ENCODE measurements at regions not wholly inside any gene's neighbourhood (a gene's known extent, or its start where the extent isn't known, plus 50 kb on each side); places are given as distances from the start of the nearest gene placed in this dataset.

GRCh38 chr12:28879379-28879778 is 269.7 kb upstream of the FAR2 start:
- H3K36me3 ChIP-seq (ENCODE audit: control insufficient read depth, insufficient read depth, low read length), result no peaks in the 10 kb centered on the region
- H3K27me3 ChIP-seq (ENCODE audit: control insufficient read depth, insufficient read depth, low read length), result no peaks in the 10 kb centered on the region
- H3K9me3 ChIP-seq (ENCODE audit: control insufficient read depth, insufficient read depth, low read depth, low read length), result no peaks in the 10 kb centered on the region
- H3K4me1 ChIP-seq (ENCODE audit: control insufficient read depth, insufficient read depth, low read length), result no peaks in the 10 kb centered on the region
- no peak overlapping the region for H3K27ac ChIP-seq (ENCODE audit: low read depth, low read length)
- no peak overlapping the region for H3K4me3 ChIP-seq (ENCODE audit: low read depth, low read length)
- H3K9ac ChIP-seq (ENCODE audit: low read length), result no peak overlapping the region

- H3K27ac ChIP-seq (ENCODE audit: low read depth, low read length), result no peak overlapping the region
- no peaks in the 10 kb centered on the region for H3K27me3 ChIP-seq (ENCODE audit: control insufficient read depth, insufficient read depth, low read length)
- no peaks in the 10 kb centered on the region for H3K4me1 ChIP-seq (ENCODE audit: control insufficient read depth, insufficient read depth, low read length)
- no peaks in the 10 kb centered on the region for H3K9me3 ChIP-seq (ENCODE audit: control insufficient read depth, insufficient read depth, low read depth, low read length)
- H3K4me3 ChIP-seq (ENCODE audit: low read depth, low read length), result no peak overlapping the region
- no peaks in the 10 kb centered on the region for H3K36me3 ChIP-seq (ENCODE audit: control insufficient read depth, insufficient read depth, low read length)
- no peak overlapping the region for H3K9ac ChIP-seq (ENCODE audit: low read length)
Observed at GRCh38 chr12:28882444-28882843, 266.6 kb upstream of the FAR2 start.

GRCh38 chr12:28883406-28883997 is 265.6 kb upstream of the FAR2 start:
- no peaks in the 10 kb centered on the region for H3K36me3 ChIP-seq (ENCODE audit: control insufficient read depth, insufficient read depth, low read length)
- H3K9me3 ChIP-seq (ENCODE audit: control insufficient read depth, insufficient read depth, low read depth, low read length), result no peaks in the 10 kb centered on the region
- H3K4me3 ChIP-seq (ENCODE audit: low read depth, low read length), result no peak overlapping the region
- H3K27me3 ChIP-seq (ENCODE audit: control insufficient read depth, insufficient read depth, low read length), result no peaks in the 10 kb centered on the region
- H3K9ac ChIP-seq (ENCODE audit: low read length), result no peak overlapping the region
- H3K4me1 ChIP-seq (ENCODE audit: control insufficient read depth, insufficient read depth, low read length), result no peaks in the 10 kb centered on the region
- no peak overlapping the region for H3K27ac ChIP-seq (ENCODE audit: low read depth, low read length)

- Histone ChIP-seq H3K27ac (ENCODE audit: low read depth, low read length) (no peak overlapping the region), H3K36me3 (ENCODE audit: control insufficient read depth, insufficient read depth, low read length) (no peaks in the 10 kb centered on the region), H3K27me3 (ENCODE audit: control insufficient read depth, insufficient read depth, low read length) (no peaks in the 10 kb centered on the region), H3K4me1 (ENCODE audit: control insufficient read depth, insufficient read depth, low read length) (no peaks in the 10 kb centered on the region), H3K9me3 (ENCODE audit: control insufficient read depth, insufficient read depth, low read depth, low read length) (no peaks in the 10 kb centered on the region), H3K4me3 (ENCODE audit: low read depth, low read length) (no peak overlapping the region), H3K9ac (ENCODE audit: low read length) (no peak overlapping the region)
Observed at GRCh38 chr12:28884904-28885679, 264.0 kb upstream of the FAR2 start.

- Histone ChIP-seq H3K4me1 (ENCODE audit: control insufficient read depth, insufficient read depth, low read length) (no peaks in the 10 kb centered on the region), H3K27ac (ENCODE audit: low read depth, low read length) (no peak overlapping the region), H3K27me3 (ENCODE audit: control insufficient read depth, insufficient read depth, low read length) (no peaks in the 10 kb centered on the region), H3K9ac (ENCODE audit: low read length) (no peak overlapping the region), H3K36me3 (ENCODE audit: control insufficient read depth, insufficient read depth, low read length) (no peaks in the 10 kb centered on the region), H3K4me3 (ENCODE audit: low read depth, low read length) (no peak overlapping the region), H3K9me3 (ENCODE audit: control insufficient read depth, insufficient read depth, low read depth, low read length) (no peaks in the 10 kb centered on the region)
Observed at GRCh38 chr12:28885928-28886327, 263.1 kb upstream of the FAR2 start.

DNA sequence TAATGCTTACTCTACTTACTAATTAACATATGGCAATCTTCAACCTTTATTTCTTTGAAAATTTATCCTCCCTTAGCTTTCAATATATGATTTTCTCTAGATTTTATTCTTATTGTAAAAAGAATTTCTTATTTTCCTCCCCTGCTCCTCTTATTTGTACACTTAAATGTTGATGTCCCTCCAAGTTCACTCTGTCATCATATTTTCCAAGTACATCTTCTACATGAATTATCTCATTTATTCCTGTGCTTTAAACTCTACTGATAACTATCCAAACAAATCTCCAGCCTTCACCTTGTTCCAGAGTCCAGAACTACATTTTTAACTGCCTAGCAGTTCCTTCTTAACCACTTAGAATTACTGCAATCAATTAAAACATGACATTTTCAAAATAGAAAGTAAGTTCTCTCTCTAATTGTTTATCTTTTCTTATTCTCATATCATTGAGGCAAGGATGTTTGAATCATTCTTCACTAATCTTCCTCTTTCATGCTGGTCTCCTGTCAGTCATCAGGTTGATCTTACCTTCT is 261.6 kb upstream of the FAR2 start:
- Histone ChIP-seq H3K36me3 (ENCODE audit: control insufficient read depth, insufficient read depth, low read length) (no peaks in the 10 kb centered on the region), H3K9ac (ENCODE audit: low read length) (no peak overlapping the region), H3K9me3 (ENCODE audit: control insufficient read depth, insufficient read depth, low read depth, low read length) (no peaks in the 10 kb centered on the region), H3K27ac (ENCODE audit: low read depth, low read length) (no peak overlapping the region), H3K4me3 (ENCODE audit: low read depth, low read length) (no peak overlapping the region), H3K4me1 (ENCODE audit: control insufficient read depth, insufficient read depth, low read length) (no peaks in the 10 kb centered on the region), H3K27me3 (ENCODE audit: control insufficient read depth, insufficient read depth, low read length) (no peaks in the 10 kb centered on the region)

DNA sequence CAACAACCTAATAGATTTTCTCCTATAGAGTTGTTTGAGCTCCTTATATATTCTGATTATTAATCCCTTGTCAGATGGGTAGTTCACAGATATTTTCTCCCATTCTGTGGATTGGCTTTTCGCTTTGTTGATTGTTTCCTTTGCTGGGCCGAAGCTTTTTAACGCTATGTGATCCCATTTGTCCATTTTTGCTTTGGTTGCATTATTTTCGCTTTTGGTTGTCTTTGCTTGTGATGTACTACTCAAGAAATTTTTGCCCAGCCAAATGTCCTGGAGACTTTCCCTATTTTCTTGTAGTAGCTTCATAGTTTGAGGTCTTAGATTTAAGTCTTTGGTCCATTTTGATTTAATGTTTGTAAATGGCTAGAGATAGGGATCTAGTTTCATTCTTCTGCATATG is 258.4 kb upstream of the FAR2 start:
- no peaks in the 10 kb centered on the region for H3K36me3 ChIP-seq (ENCODE audit: control insufficient read depth, insufficient read depth, low read length)
- no peaks in the 10 kb centered on the region for H3K4me1 ChIP-seq (ENCODE audit: control insufficient read depth, insufficient read depth, low read length)
- H3K9me3 ChIP-seq (ENCODE audit: control insufficient read depth, insufficient read depth, low read depth, low read length), result no peaks in the 10 kb centered on the region
- H3K27me3 ChIP-seq (ENCODE audit: control insufficient read depth, insufficient read depth, low read length), result no peaks in the 10 kb centered on the region
- H3K9ac ChIP-seq (ENCODE audit: low read length), result no peak overlapping the region
- H3K4me3 ChIP-seq (ENCODE audit: low read depth, low read length), result no peak overlapping the region
- no peak overlapping the region for H3K27ac ChIP-seq (ENCODE audit: low read depth, low read length)

DNA sequence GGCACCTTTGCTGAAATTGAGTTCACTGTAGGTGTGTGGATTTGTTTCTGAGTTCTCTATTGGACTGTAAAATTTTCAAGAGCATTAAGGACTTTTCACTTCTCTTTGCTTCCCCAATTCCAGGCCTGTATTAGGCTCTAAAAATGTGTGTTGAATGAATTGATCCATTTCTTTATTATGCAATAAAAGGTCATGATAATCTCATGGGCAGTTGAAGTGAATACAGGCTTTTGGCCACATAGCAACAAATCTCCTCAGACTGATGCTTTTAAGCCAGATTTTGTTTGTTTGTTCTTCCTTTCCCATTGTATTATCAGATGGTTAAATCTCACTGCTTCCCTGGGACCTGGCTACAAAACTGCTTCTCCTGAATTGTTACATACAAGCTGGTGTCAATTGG is 258.0 kb upstream of the FAR2 start:
- Histone ChIP-seq H3K36me3 (ENCODE audit: control insufficient read depth, insufficient read depth, low read length) (no peaks in the 10 kb centered on the region), H3K9me3 (ENCODE audit: control insufficient read depth, insufficient read depth, low read depth, low read length) (no peaks in the 10 kb centered on the region), H3K27ac (ENCODE audit: low read depth, low read length) (no peak overlapping the region), H3K4me3 (ENCODE audit: low read depth, low read length) (no peak overlapping the region), H3K9ac (ENCODE audit: low read length) (no peak overlapping the region), H3K27me3 (ENCODE audit: control insufficient read depth, insufficient read depth, low read length) (no peaks in the 10 kb centered on the region), H3K4me1 (ENCODE audit: control insufficient read depth, insufficient read depth, low read length) (no peaks in the 10 kb centered on the region)

- Histone ChIP-seq H3K27me3 (ENCODE audit: control insufficient read depth, insufficient read depth, low read length) (no peaks in the 10 kb centered on the region), H3K9me3 (ENCODE audit: control insufficient read depth, insufficient read depth, low read depth, low read length) (no peaks in the 10 kb centered on the region), H3K4me1 (ENCODE audit: control insufficient read depth, insufficient read depth, low read length) (no peaks in the 10 kb centered on the region), H3K36me3 (ENCODE audit: control insufficient read depth, insufficient read depth, low read length) (no peaks in the 10 kb centered on the region), H3K4me3 (ENCODE audit: low read depth, low read length) (no peak overlapping the region), H3K9ac (ENCODE audit: low read length) (no peak overlapping the region), H3K27ac (ENCODE audit: low read depth, low read length) (no peak overlapping the region)
Observed at GRCh38 chr12:28893365-28893764, 255.7 kb upstream of the FAR2 start.

GRCh38 chr12:28893856-28894255 is 255.2 kb upstream of the FAR2 start:
- H3K9me3 ChIP-seq (ENCODE audit: control insufficient read depth, insufficient read depth, low read depth, low read length), result 0 out of 2 replicates have a peak, but pooled peaks cover 3% of the 10 kb centered on the region
- H3K27ac ChIP-seq (ENCODE audit: low read depth, low read length), result no peak overlapping the region
- no peaks in the 10 kb centered on the region for H3K36me3 ChIP-seq (ENCODE audit: control insufficient read depth, insufficient read depth, low read length)
- no peaks in the 10 kb centered on the region for H3K27me3 ChIP-seq (ENCODE audit: control insufficient read depth, insufficient read depth, low read length)
- H3K4me1 ChIP-seq (ENCODE audit: control insufficient read depth, insufficient read depth, low read length), result no peaks in the 10 kb centered on the region
- H3K9ac ChIP-seq (ENCODE audit: low read length), result no peak overlapping the region
- H3K4me3 ChIP-seq (ENCODE audit: low read depth, low read length), result no peak overlapping the region

DNA sequence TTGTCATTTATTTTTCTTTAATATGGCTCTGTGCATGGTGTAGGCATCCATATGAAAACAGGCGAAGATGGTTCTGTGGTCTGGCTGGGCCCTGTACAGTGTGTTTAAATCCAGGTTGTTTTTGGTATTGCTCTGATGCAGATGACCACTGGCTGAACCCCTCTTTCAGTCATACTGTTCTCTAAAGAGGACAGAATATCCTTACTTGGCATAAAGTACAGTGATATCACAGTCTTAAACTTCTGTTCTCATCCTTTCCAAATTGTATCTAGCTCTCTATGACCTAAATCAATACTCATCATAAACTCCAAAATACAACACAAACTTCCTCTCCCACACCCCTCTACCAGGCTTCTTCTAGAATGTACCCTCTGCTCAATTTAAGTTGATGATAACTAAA is 252.7 kb upstream of the FAR2 start:
- no peak overlapping the region for H3K27ac ChIP-seq (ENCODE audit: low read depth, low read length)
- H3K9me3 ChIP-seq (ENCODE audit: control insufficient read depth, insufficient read depth, low read depth, low read length), result peaks cover 19% of the 10 kb centered on the region
- H3K36me3 ChIP-seq (ENCODE audit: control insufficient read depth, insufficient read depth, low read length), result no peaks in the 10 kb centered on the region
- no peak overlapping the region for H3K9ac ChIP-seq (ENCODE audit: low read length)
- H3K4me1 ChIP-seq (ENCODE audit: control insufficient read depth, insufficient read depth, low read length), result no peaks in the 10 kb centered on the region
- no peaks in the 10 kb centered on the region for H3K27me3 ChIP-seq (ENCODE audit: control insufficient read depth, insufficient read depth, low read length)
- no peak overlapping the region for H3K4me3 ChIP-seq (ENCODE audit: low read depth, low read length)
